ENCODE measurements at regions not wholly inside any gene's neighbourhood (a gene's known extent, or its start where the extent isn't known, plus 50 kb on each side); places are given as distances from the start of the nearest gene placed in this dataset.

- TF ChIP-seq, protein P1, sequence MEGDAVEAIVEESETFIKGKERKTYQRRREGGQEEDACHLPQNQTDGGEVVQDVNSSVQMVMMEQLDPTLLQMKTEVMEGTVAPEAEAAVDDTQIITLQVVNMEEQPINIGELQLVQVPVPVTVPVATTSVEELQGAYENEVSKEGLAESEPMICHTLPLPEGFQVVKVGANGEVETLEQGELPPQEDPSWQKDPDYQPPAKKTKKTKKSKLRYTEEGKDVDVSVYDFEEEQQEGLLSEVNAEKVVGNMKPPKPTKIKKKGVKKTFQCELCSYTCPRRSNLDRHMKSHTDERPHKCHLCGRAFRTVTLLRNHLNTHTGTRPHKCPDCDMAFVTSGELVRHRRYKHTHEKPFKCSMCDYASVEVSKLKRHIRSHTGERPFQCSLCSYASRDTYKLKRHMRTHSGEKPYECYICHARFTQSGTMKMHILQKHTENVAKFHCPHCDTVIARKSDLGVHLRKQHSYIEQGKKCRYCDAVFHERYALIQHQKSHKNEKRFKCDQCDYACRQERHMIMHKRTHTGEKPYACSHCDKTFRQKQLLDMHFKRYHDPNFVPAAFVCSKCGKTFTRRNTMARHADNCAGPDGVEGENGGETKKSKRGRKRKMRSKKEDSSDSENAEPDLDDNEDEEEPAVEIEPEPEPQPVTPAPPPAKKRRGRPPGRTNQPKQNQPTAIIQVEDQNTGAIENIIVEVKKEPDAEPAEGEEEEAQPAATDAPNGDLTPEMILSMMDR (IDR thresholded peaks at IDR 0.05) = no peak
- no peak for TF ChIP-seq EP300 (IDR thresholded peaks at IDR 0.05)
Measured at GRCh38 chr4:183826461-183826860, 78.6 kb upstream of the STOX2 start.
